A549 (cell line): ENCODE measurements at regions not wholly inside any gene's neighbourhood (a gene's known extent, or its start where the extent isn't known, plus 50 kb on each side); places are given as distances from the start of the nearest gene placed in this dataset.
A peak's percentile ranks its signal among the peaks of the same experiment; 100 is the strongest.

Experiments used
- ATAC-seq, 2 experiments: fragments of 200-7000 bp in 1 of 2; fragments of >200 bp in 1 of 2; cut with Nextera tagmentation in 1 of 2; cut with Tn5 transposase in 1 of 2; 3 replicates each; pipeline versions ENCODE4 v1.8.0 to v1.9.1; 2018 to 2020; ENCODE audit warnings: mild to moderate bottlenecking in 1 of 2, moderate library complexity in 1 of 2
- CTCF ChIA-PET: fragments of 300-600 bp; sonication (Branson Sonifier 250); formaldehyde crosslinking; extraction: SDS; loops from one replicate; lab custom pipeline; 2021; ENCODE audit warnings: antibody characterized with exemption, inconsistent platforms; lab: Yijun Ruan, JAX
- POLR2A ChIA-PET: fragments of 350-600 bp; formaldehyde crosslinking; extraction: SDS; loops from one replicate; lab custom pipeline; 2021; ENCODE audit warnings: antibody characterized with exemption, inconsistent platforms; lab: Yijun Ruan, JAX
- DNase-seq, 2 experiments: peaks; one replicate each; pipeline versions ENCODE4 v3.0.0 to v3.0.0-alpha.2; 2011 to 2016; ENCODE audit warnings: low read depth in 1 of 2, low spot score in 1 of 2
- FAIRE-seq: peaks from 2 replicates; lab custom pipeline; 2011; peaks lifted over from hg19 to GRCh38; lab: Jason Lieb, UNC
- H3K27ac ChIP-seq, 2 experiments: fragments of >200 bp; sonication (Bioruptor Twin); formaldehyde crosslinking; 3 replicates each; pipeline ENCODE4 v1.5.1; 2016 to 2017
- H3K4me1 ChIP-seq: fragments of >200 bp; sonication (Bioruptor Twin); formaldehyde crosslinking; 3 replicates; pipeline ENCODE4 v1.6.1; 2016
- H3K4me2 ChIP-seq: fragments of >200 bp; sonication (Bioruptor Twin); formaldehyde crosslinking; 3 replicates; pipeline ENCODE4 v1.6.1; 2016
- H3K4me3 ChIP-seq: fragments of >200 bp; sonication (Bioruptor Twin); formaldehyde crosslinking; 3 replicates; pipeline ENCODE4 v1.5.1; 2016
- H3K9me3 ChIP-seq: fragments of >200 bp; sonication (Bioruptor Twin); formaldehyde crosslinking; 3 replicates; pipeline ENCODE4 v1.6.1; 2016
- CEBPB ChIP-seq, 2 experiments: fragments of >200 bp in 1 of 2; sonication (Bioruptor Twin) in 1 of 2; formaldehyde crosslinking in 1 of 2; IDR thresholded peaks; 2 replicates each; pipeline ENCODE4 v1.6.1; 2012 to 2016
- CHD4 ChIP-seq: fragments of 200-600 bp; sonication (generic); IDR thresholded peaks from 2 replicates; pipeline ENCODE4 v1.6.1; 2016; ENCODE audit warnings: antibody characterized with exemption, mild to moderate bottlenecking, borderline replicate concordance
- CTCF ChIP-seq: fragments of >200 bp; sonication (Bioruptor Twin); formaldehyde crosslinking; IDR thresholded peaks from 3 replicates; pipeline ENCODE4 v1.5.1; 2016
- EP300 ChIP-seq, 2 experiments: fragments of >200 bp; sonication (Bioruptor Twin); formaldehyde crosslinking; IDR thresholded peaks; 2 replicates in 1 of 2; 3 replicates in 1 of 2; pipeline ENCODE4 v1.6.1; 2016 to 2017
- FOSB ChIP-seq: fragments of 250-450 bp; sonication (Bioruptor Pico); IDR thresholded peaks from 2 replicates; pipeline ENCODE4 v1.5.0; 2020; ENCODE audit warnings: mild to moderate bottlenecking, moderate library complexity
- FOSL2 ChIP-seq, 2 experiments: fragments of 450-650 bp in 1 of 2; fragments of >200 bp in 1 of 2; sonication (Bioruptor Twin) in 1 of 2; formaldehyde crosslinking; IDR thresholded peaks; 2 replicates each; pipeline versions ENCODE4 v1.5.0 to v1.6.1; 2016 to 2020; ENCODE audit warnings: mild to moderate bottlenecking in 1 of 2, moderate library complexity in 1 of 2
- HES2 ChIP-seq: fragments of >200 bp; sonication (Bioruptor Twin); formaldehyde crosslinking; IDR thresholded peaks from 2 replicates; pipeline ENCODE4 v1.6.1; 2016
- KDM5A ChIP-seq: fragments of 200-600 bp; sonication (generic); IDR thresholded peaks from 2 replicates; pipeline ENCODE4 v1.6.1; 2016; ENCODE audit warnings: antibody characterized with exemption, mild to moderate bottlenecking
- MAFK ChIP-seq: fragments of 450-650 bp; IDR thresholded peaks from 2 replicates; pipeline ENCODE4 v1.6.1; 2014; ENCODE audit not compliant: partially characterized antibody
- MAZ ChIP-seq: fragments of 150-350 bp; IDR thresholded peaks from 2 replicates; pipeline ENCODE4 v1.6.1; 2014; ENCODE audit warnings: antibody characterized with exemption, low read depth, low read length, borderline replicate concordance
- NFE2L2 ChIP-seq: fragments of 150-350 bp; conservative IDR thresholded peaks from 2 replicates; pipeline ENCODE4 v1.6.1; 2014; ENCODE audit warnings: low read length
- NPAS2 ChIP-seq: fragments of 250-450 bp; sonication (Bioruptor Pico); IDR thresholded peaks from 2 replicates; pipeline ENCODE4 v1.8.0; 2022; ENCODE audit warnings: mild to moderate bottlenecking, moderate library complexity, borderline replicate concordance
- PBX3 ChIP-seq: IDR thresholded peaks from 2 replicates; pipeline ENCODE4 v1.6.1; 2012
- PHF8 ChIP-seq: fragments of 200-600 bp; sonication (generic); IDR thresholded peaks from 2 replicates; pipeline ENCODE4 v1.6.1; 2016; ENCODE audit warnings: low read depth, mild to moderate bottlenecking, antibody characterized with exemption, moderate library complexity, borderline replicate concordance
- POLR2A ChIP-seq: IDR thresholded peaks from 2 replicates; pipeline ENCODE4 v1.6.1; 2012; ENCODE audit warnings: mild to moderate bottlenecking, low read length
- POLR2AphosphoS2 ChIP-seq: conservative IDR thresholded peaks from 2 replicates; pipeline ENCODE4 v1.6.1; 2012; ENCODE audit warnings: low read length, improper control_type of control experiment, inconsistent platforms
- RFX5 ChIP-seq: fragments of 450-650 bp; IDR thresholded peaks from 2 replicates; pipeline ENCODE4 v1.7.1; 2014; ENCODE audit warnings: antibody characterized with exemption, mild to moderate bottlenecking, moderate library complexity
- RNF2 ChIP-seq: fragments of 200-600 bp; sonication (generic); IDR thresholded peaks from 2 replicates; pipeline ENCODE4 v1.6.1; 2016; ENCODE audit warnings: low read depth, mild to moderate bottlenecking, antibody characterized with exemption, moderate library complexity, borderline replicate concordance
- TFCP2L1 ChIP-seq: fragments of 250-450 bp; sonication (Bioruptor Pico); IDR thresholded peaks from 2 replicates; pipeline ENCODE4 v1.5.0; 2021; ENCODE audit warnings: mild to moderate bottlenecking
- ZFP36 ChIP-seq: fragments of 450-650 bp; IDR thresholded peaks from 2 replicates; pipeline ENCODE4 v1.6.1; 2014; ENCODE audit warnings: borderline replicate concordance; ENCODE audit not compliant: partially characterized antibody
- WGBS: methylation state at CpG from one replicate; pipeline ENCODE4 v1.1.6; 2017; ENCODE audit errors: missing lambda C conversion rate; 5-methylcytosine and 5-hydroxymethylcytosine counted together
- TF ChIP-seq, protein P1 (sequence below): fragments of 150-350 bp; IDR thresholded peaks from 2 replicates; pipeline ENCODE4 v1.6.1; 2014; ENCODE audit warnings: low read depth, mild to moderate bottlenecking, low read length
- TF ChIP-seq, protein P2 (sequence below): fragments of 250-450 bp; sonication (Bioruptor Pico); IDR thresholded peaks from 2 replicates; pipeline ENCODE4 v1.5.0; 2020; ENCODE audit warnings: low read depth, mild to moderate bottlenecking, moderate library complexity

GRCh38 chr15:81056304-81056703, 55.6 kb downstream of the TLNRD1 start:
- no peaks in the 10 kb centered on the region for H3K4me1 ChIP-seq
- no peak overlapping the region for H3K4me3 ChIP-seq
- peak; percentile 51 for TF ChIP-seq MAFK
- TF ChIP-seq RNF2: no peak
- TF ChIP-seq EP300 (IDR thresholded peaks at IDR 0.05): no peak
- FAIRE-seq (peak; percentile 88), DNase-seq (no peak), ATAC-seq (no peak)
- 0 out of 3 replicates have a peak, but pooled peaks cover 7% of the 10 kb centered on the region for H3K9me3 ChIP-seq
- H3K27ac ChIP-seq: no peak overlapping the region
- no peak overlapping the region for H3K4me2 ChIP-seq
- CTCF ChIA-PET: no interaction called here
- POLR2A ChIA-PET: no interaction called here
- 31% methylated on average over 1 of the region's 1 CpG for WGBS

DNA sequence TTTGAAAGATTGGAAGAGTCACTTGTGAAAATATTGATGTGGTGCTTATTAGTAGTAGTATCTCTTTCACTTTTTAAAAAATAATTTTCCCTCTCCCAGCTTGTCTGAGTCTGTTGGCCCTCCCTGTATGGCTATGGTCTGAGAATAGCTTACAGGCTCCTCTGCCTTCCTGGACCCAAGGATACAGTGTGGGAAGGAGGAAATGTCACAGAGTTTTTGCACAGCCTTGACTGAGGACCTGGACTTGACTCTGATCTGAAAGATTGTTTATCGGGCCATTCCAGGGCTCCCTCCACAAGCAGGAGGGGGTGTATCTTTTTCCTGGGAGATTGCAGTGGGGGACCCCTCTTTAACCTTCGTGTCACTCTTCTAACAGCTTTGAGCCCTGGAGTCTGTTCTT, 59.7 kb downstream of the TLNRD1 start:
- CTCF ChIA-PET: interaction anchor here (1.0 kb wide), 1 partner anchor 18 kb away, joined by 3 read pairs; no protein-coding TSS in a partner anchor
- DNase-seq (no peak), ATAC-seq (no peak), FAIRE-seq (no peak)
- Histone ChIP-seq H3K4me2 (no peak overlapping the region), H3K9me3 (0 out of 3 replicates have a peak, but pooled peaks cover 7% of the 10 kb centered on the region), H3K4me3 (no peak overlapping the region), H3K4me1 (no peaks in the 10 kb centered on the region), H3K27ac (no peak overlapping the region)
- POLR2A ChIA-PET: no interaction called here
- WGBS: 55% methylated on average over 2 of the region's 2 CpGs
- TF ChIP-seq NPAS2 (CRISPR knock-in tag): no peak

GRCh38 chr15:81060907-81061306, 60.2 kb downstream of the TLNRD1 start:
- ChIA-PET POLR2A (no interaction called here), CTCF (interaction anchor here (1.0 to 1.2 kb wide), 2 partner anchors 9 to 19 kb away, joined by 3 read pairs; no protein-coding TSS in a partner anchor)
- Histone ChIP-seq H3K4me1 (no peaks in the 10 kb centered on the region), H3K27ac (no peak overlapping the region), H3K4me2 (no peak overlapping the region), H3K4me3 (no peak overlapping the region), H3K9me3 (0 out of 3 replicates have a peak, but pooled peaks cover 7% of the 10 kb centered on the region)
- TF ChIP-seq CTCF (no peak), FOSB (no peak), CEBPB (IDR thresholded peaks at IDR 0.05) (no peak), TFCP2L1 (CRISPR knock-in tag) (no peak), NFE2L2 (no peak), HES2 (no peak), RFX5 (no peak), KDM5A (no peak), NPAS2 (CRISPR knock-in tag) (no peak), PHF8 (no peak), PBX3 (no peak), POLR2AphosphoS2 (no peak), FOSL2 (IDR thresholded peaks at IDR 0.05) (no peak), FOSL2 (CRISPR knock-in tag; IDR thresholded peaks at IDR 0.05) (no peak), CHD4 (no peak), POLR2A (no peak), MAZ (no peak), ZFP36 (no peak)
- TF ChIP-seq, protein P1, sequence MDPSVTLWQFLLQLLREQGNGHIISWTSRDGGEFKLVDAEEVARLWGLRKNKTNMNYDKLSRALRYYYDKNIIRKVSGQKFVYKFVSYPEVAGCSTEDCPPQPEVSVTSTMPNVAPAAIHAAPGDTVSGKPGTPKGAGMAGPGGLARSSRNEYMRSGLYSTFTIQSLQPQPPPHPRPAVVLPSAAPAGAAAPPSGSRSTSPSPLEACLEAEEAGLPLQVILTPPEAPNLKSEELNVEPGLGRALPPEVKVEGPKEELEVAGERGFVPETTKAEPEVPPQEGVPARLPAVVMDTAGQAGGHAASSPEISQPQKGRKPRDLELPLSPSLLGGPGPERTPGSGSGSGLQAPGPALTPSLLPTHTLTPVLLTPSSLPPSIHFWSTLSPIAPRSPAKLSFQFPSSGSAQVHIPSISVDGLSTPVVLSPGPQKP: no peak
- TF ChIP-seq, protein P2, sequence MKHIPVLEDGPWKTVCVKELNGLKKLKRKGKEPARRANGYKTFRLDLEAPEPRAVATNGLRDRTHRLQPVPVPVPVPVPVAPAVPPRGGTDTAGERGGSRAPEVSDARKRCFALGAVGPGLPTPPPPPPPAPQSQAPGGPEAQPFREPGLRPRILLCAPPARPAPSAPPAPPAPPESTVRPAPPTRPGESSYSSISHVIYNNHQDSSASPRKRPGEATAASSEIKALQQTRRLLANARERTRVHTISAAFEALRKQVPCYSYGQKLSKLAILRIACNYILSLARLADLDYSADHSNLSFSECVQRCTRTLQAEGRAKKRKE (CRISPR knock-in tag): no peak
- FAIRE-seq (no peak), DNase-seq (no peak), ATAC-seq (0 out of 6 replicates have a peak, but pooled peaks of 1 of the 2 experiments have one; percentile 10)
- WGBS: 0% methylated on average over 2 of the region's 2 CpGs
